Vagina (tissue), 2 donors: ENCODE measurements at regions not wholly inside any gene's neighbourhood (a gene's known extent, or its start where the extent isn't known, plus 50 kb on each side); places are given as distances from the start of the nearest gene placed in this dataset.

ENCODE experiments used
- DNase-seq, 2 donors: peaks; one replicate each; pipeline ENCODE4 v3.0.0-alpha.2; 2017; ENCODE audit errors: extremely low spot score in 2 of 2
- H3K27ac ChIP-seq: fragments of 200-600 bp; sonication (generic); one replicate; pipeline ENCODE4 v1.5.1; 2019
- H3K27me3 ChIP-seq: fragments of 200-600 bp; sonication (generic); one replicate; pipeline ENCODE4 v1.5.1; 2019
- H3K36me3 ChIP-seq, 2 donors: fragments of 200-600 bp; sonication (generic); one replicate each; pipeline ENCODE4 v1.5.1; 2017 to 2019
- H3K4me1 ChIP-seq: fragments of 200-600 bp; sonication (generic); one replicate; pipeline ENCODE4 v1.5.1; 2019
- H3K4me3 ChIP-seq, 2 donors: fragments of 200-600 bp; sonication (generic); 1 replicate in 1 of 2; 2 replicates in 1 of 2; pipeline ENCODE4 v1.5.1; 2016 to 2019
- H3K9me3 ChIP-seq: fragments of 200-600 bp; sonication (generic); one replicate; pipeline ENCODE4 v1.5.1; 2019
- POLR2A ChIP-seq, 2 donors: fragments of 450-650 bp; IDR thresholded peaks; one replicate each; pipeline ENCODE4 v1.6.1; 2017; ENCODE audit warnings: antibody characterized with exemption in 2 of 2, mild to moderate bottlenecking in 2 of 2, moderate library complexity in 2 of 2
- POLR2AphosphoS5 ChIP-seq, 2 donors: sonication (generic); formaldehyde crosslinking; IDR thresholded peaks; one replicate each; pipeline ENCODE4 v1.9.0; 2017; ENCODE audit warnings: antibody characterized with exemption in 2 of 2, mild to moderate bottlenecking in 2 of 2, low read depth in 1 of 2; ENCODE audit not compliant: insufficient read depth in 1 of 2
- intact Hi-C: fragments of 100-400 bp; cut with DNase I; formaldehyde crosslinking; loops from one replicate; pipeline ENCODE4 v1.15.1; 2023
- TF ChIP-seq, protein P1 (sequence below), 3 experiments: fragments of 450-650 bp in 2 of 3; fragments of 200-600 bp in 1 of 3; sonication (generic) in 1 of 3; IDR thresholded peaks; one replicate each; pipeline ENCODE4 v1.5.1; 2017 to 2019; ENCODE audit warnings: antibody characterized with exemption in 3 of 3, mild to moderate bottlenecking in 2 of 3, moderate library complexity in 2 of 3

DNA sequence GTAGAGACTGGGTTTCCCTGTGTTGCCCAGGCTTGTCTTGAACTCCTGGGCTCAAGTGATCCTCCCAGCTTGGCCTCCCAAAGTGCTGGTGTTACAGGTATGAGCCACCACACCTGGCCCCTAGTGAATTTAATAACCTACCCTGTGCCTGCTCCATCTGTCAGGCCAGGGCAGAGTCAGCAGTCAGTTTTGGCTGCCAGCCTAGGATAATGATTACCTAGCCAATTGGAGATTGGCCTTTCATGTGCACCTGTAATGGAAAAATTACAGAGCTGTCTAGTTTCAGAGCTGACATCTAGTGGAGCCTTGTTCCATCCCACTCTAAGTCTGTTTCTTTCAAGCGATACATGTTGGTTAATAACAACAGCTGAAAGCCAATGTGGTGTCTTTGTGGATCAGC lies 92.0 kb downstream of the DIRAS3 start:
- Histone ChIP-seq H3K27ac (no peak overlapping the region), H3K27me3 (no peaks in the 10 kb centered on the region), H3K4me1 (no peaks in the 10 kb centered on the region), H3K9me3 (no peaks in the 10 kb centered on the region), H3K36me3 (no peaks in the 10 kb centered on the region), H3K4me3 (no peak overlapping the region)
- intact Hi-C loops = no loop called here
- TF ChIP-seq, protein P1, sequence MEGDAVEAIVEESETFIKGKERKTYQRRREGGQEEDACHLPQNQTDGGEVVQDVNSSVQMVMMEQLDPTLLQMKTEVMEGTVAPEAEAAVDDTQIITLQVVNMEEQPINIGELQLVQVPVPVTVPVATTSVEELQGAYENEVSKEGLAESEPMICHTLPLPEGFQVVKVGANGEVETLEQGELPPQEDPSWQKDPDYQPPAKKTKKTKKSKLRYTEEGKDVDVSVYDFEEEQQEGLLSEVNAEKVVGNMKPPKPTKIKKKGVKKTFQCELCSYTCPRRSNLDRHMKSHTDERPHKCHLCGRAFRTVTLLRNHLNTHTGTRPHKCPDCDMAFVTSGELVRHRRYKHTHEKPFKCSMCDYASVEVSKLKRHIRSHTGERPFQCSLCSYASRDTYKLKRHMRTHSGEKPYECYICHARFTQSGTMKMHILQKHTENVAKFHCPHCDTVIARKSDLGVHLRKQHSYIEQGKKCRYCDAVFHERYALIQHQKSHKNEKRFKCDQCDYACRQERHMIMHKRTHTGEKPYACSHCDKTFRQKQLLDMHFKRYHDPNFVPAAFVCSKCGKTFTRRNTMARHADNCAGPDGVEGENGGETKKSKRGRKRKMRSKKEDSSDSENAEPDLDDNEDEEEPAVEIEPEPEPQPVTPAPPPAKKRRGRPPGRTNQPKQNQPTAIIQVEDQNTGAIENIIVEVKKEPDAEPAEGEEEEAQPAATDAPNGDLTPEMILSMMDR (IDR thresholded peaks at IDR 0.05) = no peak
- no peak for TF ChIP-seq POLR2AphosphoS5 (IDR thresholded peaks at IDR 0.05; ENCODE audit: insufficient read depth in 1 of 2, low read depth in 1 of 2)
- TF ChIP-seq POLR2A (IDR thresholded peaks at IDR 0.05) = no peak
- DNase-seq = no peak

- no peaks in the 10 kb centered on the region for H3K4me1 ChIP-seq
- H3K36me3 ChIP-seq = no peaks in the 10 kb centered on the region
- no peak for DNase-seq
- intact Hi-C loops = no loop called here
- no peak for TF ChIP-seq POLR2A (IDR thresholded peaks at IDR 0.05)
- TF ChIP-seq POLR2AphosphoS5 (IDR thresholded peaks at IDR 0.05; ENCODE audit: insufficient read depth in 1 of 2, low read depth in 1 of 2) = no peak
- no peaks in the 10 kb centered on the region for H3K27me3 ChIP-seq
- no peak overlapping the region for H3K27ac ChIP-seq
- H3K9me3 ChIP-seq = no peaks in the 10 kb centered on the region
- no peak overlapping the region for H3K4me3 ChIP-seq
Measured at GRCh38 chr1:67957066-67957465, 93.4 kb downstream of the DIRAS3 start.

DNA sequence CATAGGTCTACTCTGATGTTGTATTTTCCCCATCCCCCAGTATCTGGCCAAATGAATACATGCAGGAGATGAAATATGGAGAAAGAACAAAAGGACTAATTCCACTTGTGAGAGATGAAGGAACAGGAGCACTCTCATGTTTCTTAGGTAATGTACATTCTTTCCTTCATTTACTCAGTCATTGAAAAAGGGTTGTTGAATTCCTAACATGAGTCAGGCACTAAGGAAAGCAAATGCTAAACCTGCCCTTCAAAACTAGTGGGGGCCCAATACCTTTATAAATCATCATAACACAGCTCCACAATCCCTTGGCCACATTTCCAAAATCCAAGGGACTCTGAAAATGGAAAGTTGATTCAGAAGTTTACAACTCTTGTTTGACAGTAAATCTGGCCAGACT lies 94.3 kb downstream of the DIRAS3 start:
- Histone ChIP-seq H3K27me3 (no peaks in the 10 kb centered on the region), H3K4me1 (no peaks in the 10 kb centered on the region), H3K36me3 (no peaks in the 10 kb centered on the region), H3K27ac (no peak overlapping the region), H3K4me3 (no peak overlapping the region), H3K9me3 (no peaks in the 10 kb centered on the region)
- TF ChIP-seq POLR2A (IDR thresholded peaks at IDR 0.05) = no peak
- TF ChIP-seq, protein P1 (IDR thresholded peaks at IDR 0.05) = no peak
- TF ChIP-seq POLR2AphosphoS5 (IDR thresholded peaks at IDR 0.05; ENCODE audit: insufficient read depth in 1 of 2, low read depth in 1 of 2) = no peak
- no peak for DNase-seq
- intact Hi-C loops = no loop called here

GRCh38 chr1:67955591-67955990 lies 94.8 kb downstream of the DIRAS3 start:
- Histone ChIP-seq H3K4me1 (no peaks in the 10 kb centered on the region), H3K36me3 (no peaks in the 10 kb centered on the region), H3K4me3 (no peak overlapping the region), H3K27ac (no peak overlapping the region), H3K9me3 (no peaks in the 10 kb centered on the region), H3K27me3 (no peaks in the 10 kb centered on the region)
- no peak for TF ChIP-seq POLR2A (IDR thresholded peaks at IDR 0.05)
- TF ChIP-seq, protein P1 (IDR thresholded peaks at IDR 0.05) = no peak
- no peak for TF ChIP-seq POLR2AphosphoS5 (IDR thresholded peaks at IDR 0.05; ENCODE audit: insufficient read depth in 1 of 2, low read depth in 1 of 2)
- intact Hi-C loops = no loop called here
- no peak for DNase-seq

DNA sequence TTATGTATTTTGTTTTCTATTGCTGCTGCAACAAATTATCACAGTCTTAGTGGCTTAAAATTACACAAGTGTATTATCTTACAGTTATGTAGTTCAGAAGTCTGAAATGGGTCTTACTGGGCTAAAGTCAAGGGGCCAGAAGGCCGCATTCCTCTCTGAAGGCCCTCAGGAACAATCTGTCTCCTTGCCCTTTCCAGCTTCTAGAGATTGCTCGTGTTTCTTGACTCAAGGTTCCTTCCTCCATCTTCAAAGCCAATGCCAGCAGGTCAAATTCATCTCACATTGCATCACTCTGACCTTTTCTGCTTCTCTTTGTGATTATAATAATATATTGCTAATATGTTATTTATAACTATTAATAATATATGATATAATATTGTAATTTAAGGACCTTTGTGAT lies 97.1 kb downstream of the DIRAS3 start:
- H3K4me3 ChIP-seq = no peak overlapping the region
- no peaks in the 10 kb centered on the region for H3K36me3 ChIP-seq
- DNase-seq = no peak
- H3K27ac ChIP-seq = no peak overlapping the region
- H3K9me3 ChIP-seq = no peaks in the 10 kb centered on the region
- TF ChIP-seq POLR2A (IDR thresholded peaks at IDR 0.05) = no peak
- no peak for TF ChIP-seq POLR2AphosphoS5 (IDR thresholded peaks at IDR 0.05; ENCODE audit: insufficient read depth in 1 of 2, low read depth in 1 of 2)
- TF ChIP-seq, protein P1 (IDR thresholded peaks at IDR 0.05) = no peak
- H3K27me3 ChIP-seq = no peaks in the 10 kb centered on the region
- no peaks in the 10 kb centered on the region for H3K4me1 ChIP-seq
- intact Hi-C loops = no loop called here

DNA sequence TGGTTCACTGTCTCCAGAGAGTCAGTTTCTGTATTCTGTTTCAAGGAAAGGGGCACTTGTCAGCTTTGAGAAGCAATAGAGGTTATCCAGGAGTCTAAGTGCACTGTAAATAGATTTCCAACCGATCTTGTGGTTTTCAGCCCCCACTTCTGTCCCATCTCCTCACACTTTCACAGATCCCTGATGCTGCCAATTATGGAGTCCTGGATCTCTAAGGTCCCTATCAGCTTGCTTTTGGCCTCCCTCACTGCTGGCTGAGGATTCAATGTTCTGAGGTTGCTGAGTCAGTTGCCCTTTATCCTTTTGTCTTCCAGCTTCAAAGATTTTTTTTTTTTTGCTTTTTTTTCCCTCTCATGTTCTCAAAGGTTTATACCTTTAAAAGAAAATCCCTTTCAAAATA lies 98.4 kb downstream of the DIRAS3 start:
- H3K36me3 ChIP-seq = no peaks in the 10 kb centered on the region
- intact Hi-C loops = no loop called here
- H3K4me3 ChIP-seq = no peak overlapping the region
- no peak for TF ChIP-seq POLR2A (IDR thresholded peaks at IDR 0.05)
- no peak for TF ChIP-seq POLR2AphosphoS5 (IDR thresholded peaks at IDR 0.05; ENCODE audit: insufficient read depth in 1 of 2, low read depth in 1 of 2)
- TF ChIP-seq, protein P1 (IDR thresholded peaks at IDR 0.05) = no peak
- H3K27ac ChIP-seq = no peak overlapping the region
- no peaks in the 10 kb centered on the region for H3K27me3 ChIP-seq
- no peak for DNase-seq
- H3K9me3 ChIP-seq = no peaks in the 10 kb centered on the region
- H3K4me1 ChIP-seq = no peaks in the 10 kb centered on the region
